Fibroblast of upper back skin (primary cell): ENCODE measurements at regions not wholly inside any gene's neighbourhood (a gene's known extent, or its start where the extent isn't known, plus 50 kb on each side); places are given as distances from the start of the nearest gene placed in this dataset.
"Not testable (repeated sequence)": the region's sequence is repeated elsewhere in the genome, so short reads cannot be mapped to it uniquely, and the experiment has no call there.

ENCODE experiments used
- DNase-seq: peaks from one replicate; pipeline ENCODE4 v3.0.0-alpha.2; 2013

DNA sequence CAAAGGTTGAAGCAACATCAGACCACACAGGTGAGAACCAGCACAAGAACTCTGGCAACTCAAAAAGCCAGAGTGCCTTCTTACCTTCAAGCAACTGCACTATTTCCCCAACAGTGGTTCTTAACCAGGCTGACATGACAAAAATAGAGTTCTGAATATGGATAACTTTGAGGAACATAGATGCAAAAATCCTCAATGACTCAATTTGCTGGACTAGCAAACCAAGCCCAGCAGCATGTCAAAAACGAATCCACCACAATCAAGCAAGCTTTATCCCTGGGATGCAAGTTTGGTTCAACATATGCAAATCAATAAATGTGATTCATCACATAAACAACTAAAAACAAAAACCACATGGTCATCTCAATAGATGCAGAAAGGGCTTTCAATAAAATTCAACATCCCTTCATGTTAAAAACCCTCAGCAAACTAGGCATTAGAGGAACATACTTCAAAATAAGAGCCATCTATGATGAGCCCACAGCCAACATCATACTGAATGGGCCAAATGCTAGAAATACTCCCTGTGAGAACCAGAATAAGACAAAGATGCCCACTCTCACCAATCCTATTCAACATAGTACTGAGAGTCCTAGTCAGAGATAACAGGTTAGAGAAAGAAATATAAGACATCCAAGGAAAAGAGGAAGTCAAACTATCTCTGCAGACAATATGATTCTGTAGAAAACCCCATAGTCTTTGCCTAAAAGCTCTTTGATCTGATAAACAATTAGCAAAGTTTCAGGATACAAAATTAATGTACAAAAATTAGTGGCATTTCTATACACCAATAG lies 110.5 kb upstream of the NBPF19 start:
- not testable (repeated sequence) for DNase-seq

DNA sequence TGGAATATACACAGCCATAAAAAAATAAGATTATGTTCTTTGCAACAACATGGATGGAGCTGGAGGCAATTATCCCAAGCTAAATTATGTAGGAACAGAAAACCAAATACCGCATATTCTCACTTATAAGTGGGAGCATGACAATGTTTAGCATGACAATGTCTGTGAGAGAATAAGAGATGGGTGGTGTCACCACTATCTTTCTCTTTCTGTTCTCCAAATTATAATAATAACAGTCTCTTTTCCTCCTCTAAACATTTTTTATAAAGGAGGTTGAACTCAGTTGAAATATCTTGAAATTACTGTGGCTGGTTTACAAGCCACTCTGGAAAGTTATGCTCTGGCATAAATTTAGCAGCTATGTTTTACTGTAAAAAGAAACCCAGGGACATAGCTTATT lies 108.4 kb upstream of the NBPF19 start:
- DNase-seq = not testable (repeated sequence)

DNA sequence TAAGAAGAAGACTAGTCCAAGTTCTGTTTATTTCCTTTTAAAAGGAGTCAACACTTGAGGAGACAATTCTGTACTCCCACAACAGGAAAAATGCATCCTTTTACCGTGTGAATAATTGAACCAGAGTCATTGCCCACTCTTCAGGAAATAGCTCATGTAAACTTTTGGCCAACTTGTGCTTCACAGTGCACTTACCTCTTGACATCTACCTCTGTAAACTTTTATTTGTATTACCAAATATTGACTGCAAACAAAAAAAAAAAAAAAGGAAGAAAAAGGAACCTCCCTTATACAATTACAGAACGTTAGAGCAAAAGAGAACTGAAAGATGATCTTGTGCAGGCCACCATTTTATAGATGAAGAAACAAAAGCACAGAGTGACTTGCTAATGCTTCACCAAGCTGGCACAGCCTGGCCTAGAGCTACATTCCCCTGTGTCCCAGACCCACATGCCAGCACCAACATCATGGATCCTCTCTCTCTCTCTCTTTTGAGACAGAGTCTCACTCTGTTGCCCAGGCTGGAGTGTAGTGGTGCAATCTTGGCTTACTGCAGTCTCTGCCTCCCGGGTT lies 107.3 kb upstream of the NBPF19 start:
- DNase-seq = not testable (repeated sequence)

DNA sequence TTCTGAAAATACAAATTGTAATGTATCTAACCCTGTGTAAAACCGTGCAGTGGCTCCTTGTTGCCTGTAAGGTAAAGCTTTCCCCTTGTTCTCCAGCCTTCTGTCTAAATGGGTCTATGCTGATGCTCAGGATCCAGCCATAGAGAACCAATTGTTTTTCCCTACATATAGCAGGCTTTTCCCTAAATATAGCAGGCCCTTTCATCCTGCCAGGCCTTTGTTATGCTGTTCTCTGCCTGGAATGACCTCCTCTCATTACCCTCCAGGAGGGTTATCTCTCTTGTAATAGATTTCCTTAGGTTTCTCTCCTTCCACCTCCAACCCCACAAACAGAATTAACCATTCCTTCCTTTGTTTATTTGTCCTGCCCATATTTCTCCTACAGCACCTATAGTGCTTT lies 106.5 kb upstream of the NBPF19 start:
- DNase-seq = not testable (repeated sequence)

DNA sequence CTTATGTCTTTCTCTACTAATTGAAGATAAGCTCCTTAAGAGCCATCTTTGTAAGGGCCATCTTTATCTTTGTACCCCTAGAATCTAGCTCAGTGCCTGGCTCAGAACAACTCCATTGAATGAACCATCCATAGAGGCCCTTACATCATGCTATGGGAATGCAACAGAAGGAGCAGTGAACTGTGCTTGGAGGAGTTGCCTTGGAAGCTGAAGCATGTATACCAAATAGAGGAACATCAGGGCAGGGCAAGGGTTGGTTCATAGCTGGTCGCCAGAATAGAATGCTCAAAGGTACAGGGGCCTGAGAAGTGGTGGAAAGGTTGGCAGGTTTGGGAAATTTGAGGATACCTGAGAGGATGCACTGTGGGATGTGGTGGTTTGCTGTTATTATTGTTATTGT lies 105.8 kb upstream of the NBPF19 start:
- not testable (repeated sequence) for DNase-seq

DNA sequence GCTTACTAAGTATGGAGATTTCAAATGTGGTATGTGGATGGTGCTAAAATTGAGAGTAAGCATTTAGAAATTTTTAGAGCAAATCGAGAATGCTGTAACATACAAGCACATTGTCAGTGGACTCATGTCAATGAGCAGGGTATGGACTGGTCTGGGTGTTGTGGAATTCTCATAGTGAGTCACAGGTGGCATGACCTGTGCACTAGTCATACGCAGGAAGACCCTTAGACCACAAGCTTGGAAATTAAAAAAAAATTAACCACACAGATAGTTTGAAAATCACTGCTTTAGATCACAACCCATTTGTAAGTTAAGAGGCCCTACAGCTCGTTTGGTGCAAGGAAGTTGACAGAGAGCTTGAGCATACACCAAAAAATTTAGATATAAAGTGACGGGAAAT lies 102.9 kb upstream of the NBPF19 start:
- not testable (repeated sequence) for DNase-seq

DNA sequence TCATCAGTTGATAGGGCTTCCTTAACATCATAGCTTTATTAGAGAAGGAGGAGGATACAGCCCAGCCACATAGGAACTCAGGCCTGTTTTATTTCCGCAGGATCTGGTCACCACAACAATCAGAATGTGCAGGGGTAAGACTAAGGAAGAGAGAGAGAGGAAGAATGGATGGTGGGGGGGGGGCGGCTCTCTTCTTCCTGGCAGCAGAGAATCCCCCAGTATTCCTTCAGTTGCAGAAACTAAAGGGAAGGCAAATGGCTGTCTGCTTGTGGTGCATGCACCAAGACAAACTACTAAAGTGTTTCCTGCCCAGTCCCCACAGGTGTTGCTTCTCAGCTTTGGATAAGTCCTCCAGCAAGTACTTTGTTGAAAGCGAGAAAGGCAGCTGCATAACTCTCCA lies 96.4 kb upstream of the NBPF19 start:
- DNase-seq = not testable (repeated sequence)

DNA sequence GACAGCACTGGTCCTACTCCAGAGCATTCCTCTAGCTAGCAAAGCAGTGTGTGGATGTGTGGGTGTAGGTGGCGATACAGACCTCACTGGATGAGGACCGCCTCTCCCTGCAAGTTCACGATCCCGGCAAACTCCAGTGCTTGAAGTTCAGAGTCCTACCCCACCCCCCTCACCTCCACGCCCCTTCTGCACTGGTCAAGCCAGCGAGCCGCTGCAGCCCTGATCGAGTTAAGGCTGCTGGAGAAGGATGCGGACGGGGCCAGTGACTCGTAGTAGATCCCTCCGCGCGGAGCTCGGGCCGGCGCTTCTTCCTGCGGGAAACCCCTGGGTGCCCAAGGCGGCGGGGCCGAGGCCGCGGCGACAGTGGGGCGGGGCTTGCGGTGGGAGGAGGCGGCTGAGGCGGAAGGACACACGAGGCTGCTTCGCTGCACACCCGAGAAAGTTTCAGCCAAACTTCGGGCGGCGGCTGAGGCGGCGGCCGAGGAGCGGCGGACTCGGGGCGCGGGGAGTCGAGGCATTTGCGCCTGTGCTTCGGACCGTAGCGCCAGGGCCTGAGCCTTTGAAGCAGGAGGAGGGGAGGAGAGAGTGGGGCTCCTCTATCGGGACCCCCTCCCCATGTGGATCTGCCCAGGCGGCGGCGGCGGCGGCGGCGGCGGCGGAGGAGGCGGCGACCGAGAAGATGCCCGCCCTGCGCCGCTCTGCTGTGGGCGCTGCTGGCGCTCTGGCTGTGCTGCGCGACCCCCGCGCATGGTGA lies 84.5 kb upstream of the NBPF19 start:
- peak; percentile 73 for DNase-seq

DNA sequence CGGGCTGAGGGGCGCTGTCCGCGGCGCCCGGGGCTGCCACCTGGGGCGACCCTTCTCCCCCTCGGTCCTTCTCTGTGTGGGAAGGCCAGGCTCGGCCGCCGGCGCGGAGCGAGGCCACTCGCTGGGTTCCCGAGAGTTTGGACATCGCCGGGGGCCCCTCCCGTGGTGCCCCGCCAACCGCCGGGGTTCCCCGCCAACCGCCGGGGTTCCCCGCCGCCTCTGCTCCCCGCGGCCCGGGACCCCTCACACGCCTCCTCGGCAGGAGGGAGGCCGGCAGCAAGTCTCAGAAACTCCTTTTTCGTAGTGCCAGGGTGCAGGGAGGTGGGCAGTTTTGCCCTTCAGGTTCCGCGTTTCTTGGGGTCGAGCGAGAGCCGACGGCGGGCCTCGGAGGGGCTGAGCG lies 83.9 kb upstream of the NBPF19 start:
- DNase-seq = not testable (repeated sequence)

DNA sequence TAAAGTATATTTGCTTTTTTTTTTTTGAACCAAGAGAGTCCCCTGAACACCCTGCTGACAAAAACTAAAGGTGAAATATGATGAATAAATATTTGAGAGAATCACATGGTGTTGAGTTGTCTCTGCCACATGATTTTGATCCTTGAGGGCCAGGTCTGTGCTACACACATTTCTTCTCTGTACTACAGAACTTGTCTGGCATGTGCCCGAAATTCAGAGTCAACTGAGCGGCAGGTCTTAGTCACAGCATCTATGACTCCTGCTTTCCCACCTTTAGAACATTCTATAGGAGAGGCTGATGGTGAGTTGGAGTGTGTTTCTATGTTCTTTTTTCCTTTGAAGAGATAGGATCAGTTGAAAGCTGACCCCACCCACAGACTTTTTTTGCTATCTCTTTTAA lies 79.0 kb upstream of the NBPF19 start:
- not testable (repeated sequence) for DNase-seq

DNA sequence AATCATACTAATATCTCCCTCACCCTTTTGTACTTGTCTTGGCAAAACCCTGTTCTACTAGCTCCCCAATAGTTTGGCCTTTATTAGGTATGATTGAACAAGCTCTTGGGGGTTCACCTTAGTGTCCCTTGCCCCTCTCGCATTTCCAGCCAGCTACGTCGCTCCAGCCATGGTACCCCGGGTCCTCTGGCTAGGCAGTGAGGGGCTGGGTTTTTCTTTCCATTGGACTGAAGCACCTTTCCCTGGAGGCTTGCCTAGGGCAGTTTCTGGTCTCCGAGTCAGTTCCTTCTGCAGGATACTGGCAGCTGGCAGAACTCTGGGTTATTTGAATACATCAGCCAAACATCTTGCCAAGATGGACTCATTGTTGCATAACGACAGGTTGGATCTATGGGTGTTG lies 76.3 kb upstream of the NBPF19 start:
- DNase-seq = not testable (repeated sequence)

DNA sequence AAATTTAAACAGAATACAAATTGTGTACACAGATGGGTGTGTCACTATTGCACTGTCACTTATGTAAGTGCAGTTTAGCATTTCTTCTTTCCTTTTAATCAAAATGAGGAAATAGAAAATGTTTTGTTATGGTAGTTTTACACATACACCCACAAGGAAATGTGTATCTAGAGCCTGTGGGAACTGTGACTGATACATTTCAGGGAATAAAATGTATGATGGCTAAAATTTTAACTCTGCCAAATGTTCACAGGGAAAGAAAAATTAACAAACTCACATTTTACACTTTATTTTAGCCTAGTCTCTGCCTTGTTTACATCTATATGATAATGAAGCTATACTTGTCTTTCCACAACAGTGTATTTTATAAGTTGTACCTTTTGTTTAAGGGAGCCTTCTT lies 66.4 kb upstream of the NBPF19 start:
- not testable (repeated sequence) for DNase-seq

DNA sequence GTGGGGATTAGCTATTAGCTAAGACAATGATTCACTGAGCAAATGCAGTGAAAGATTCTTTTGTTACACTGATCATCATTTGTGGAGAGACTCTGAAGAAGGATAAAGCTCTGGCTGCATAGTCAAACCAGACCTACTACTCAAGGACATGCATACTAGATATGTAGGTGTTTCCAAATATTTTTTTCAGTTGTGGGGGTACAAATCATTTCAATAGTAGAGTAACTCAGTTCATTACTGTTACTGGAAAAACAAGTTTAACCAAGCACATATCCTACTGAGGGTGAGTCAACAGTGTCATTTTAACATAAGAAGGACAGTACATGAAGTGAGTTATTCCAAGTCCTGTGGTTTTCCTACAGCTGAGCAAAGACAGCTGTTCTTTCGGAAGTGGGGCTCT lies 59.5 kb upstream of the NBPF19 start:
- not testable (repeated sequence) for DNase-seq

DNA sequence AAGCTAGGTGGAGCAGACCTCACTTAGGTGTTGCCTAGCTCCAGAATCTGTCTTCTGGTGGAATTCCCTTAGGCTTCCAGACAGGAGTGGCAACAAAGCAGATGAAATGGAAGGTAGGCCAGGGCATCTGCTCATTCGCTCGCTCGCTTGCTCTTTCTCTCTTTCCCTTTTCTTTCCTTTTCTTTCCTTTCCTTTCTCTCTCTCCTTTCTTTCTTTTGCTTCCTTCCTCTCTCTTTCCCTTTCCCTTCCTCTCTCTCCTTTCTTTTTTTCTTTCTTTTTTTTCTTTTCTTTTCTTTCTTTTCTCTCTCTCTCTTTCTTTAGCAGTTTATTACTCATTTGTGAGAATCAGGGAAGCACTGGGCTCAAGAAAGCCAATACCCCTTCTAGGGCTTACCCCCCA lies 56.1 kb upstream of the NBPF19 start:
- DNase-seq = not testable (repeated sequence)

DNA sequence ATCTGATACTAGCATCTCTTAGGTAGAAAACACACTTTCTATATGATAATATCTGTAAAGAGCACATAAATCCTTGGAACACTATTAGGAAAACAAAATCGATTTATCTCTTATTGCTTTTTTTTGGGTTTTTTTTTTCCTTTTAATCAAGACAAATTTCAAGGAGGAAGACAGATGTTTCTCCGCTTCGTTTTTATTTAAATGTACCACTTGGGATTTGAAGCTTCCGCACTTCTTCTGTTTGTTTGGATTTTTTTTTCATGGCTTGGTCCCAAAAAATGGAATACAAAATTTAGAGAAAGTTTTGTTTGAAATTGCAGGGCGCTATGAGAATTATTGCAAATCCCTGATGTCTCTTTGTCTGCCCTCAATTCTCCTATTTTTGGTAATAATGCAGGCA lies 51.7 kb upstream of the NBPF19 start:
- DNase-seq = peak; percentile 7
